Panc1 (cell line): ENCODE measurements at regions not wholly inside any gene's neighbourhood (a gene's known extent, or its start where the extent isn't known, plus 50 kb on each side); places are given as distances from the start of the nearest gene placed in this dataset.

Experiments used
- ATAC-seq: fragments of 200-7000 bp; cut with Tn5 transposase; 2 replicates; pipeline ENCODE4 v1.9.1; 2020; ENCODE audit warnings: mild to moderate bottlenecking, moderate library complexity
- BruUV-seq: library from RNA; stranded (reverse); fragments of 400-500 nt; replicated peaks from 2 replicates; lab custom pipeline; 2021; lab: Mats Ljungman, UMichigan
- CTCF ChIA-PET: fragments of 300-600 bp; sonication (Branson Sonifier 250); formaldehyde crosslinking; loops from one replicate; lab custom pipeline; 2022; ENCODE audit warnings: antibody characterized with exemption; lab: Charles Lee
- POLR2A ChIA-PET: fragments of 300-600 bp; sonication (Branson Sonifier 250); formaldehyde crosslinking; loops from one replicate; lab custom pipeline; 2022; ENCODE audit warnings: antibody characterized with exemption; lab: Charles Lee
- DNase-seq: peaks from one replicate; pipeline ENCODE4 v3.0.0-alpha.2; 2010; ENCODE audit warnings: low read depth, low spot score
- H3K27ac ChIP-seq: 2 replicates; pipeline ENCODE4 v1.5.1; 2011; ENCODE audit warnings: mild to moderate bottlenecking, low read length, inconsistent platforms
- H3K27me3 ChIP-seq: fragments of 200-500 bp; sonication (Bioruptor generic); 2 replicates; pipeline ENCODE4 v1.6.0; 2014; ENCODE audit warnings: low read length, inconsistent platforms; ENCODE audit not compliant: control insufficient read depth, insufficient read depth
- H3K36me3 ChIP-seq: fragments of 200-500 bp; sonication (Bioruptor generic); 2 replicates; pipeline ENCODE4 v1.5.1; 2014; ENCODE audit warnings: inconsistent platforms, mild to moderate bottlenecking, low read length, moderate library complexity; ENCODE audit not compliant: control insufficient read depth, insufficient read depth
- H3K4me1 ChIP-seq: 2 replicates; pipeline ENCODE4 v1.5.1; 2011; ENCODE audit warnings: inconsistent platforms, mild to moderate bottlenecking, low read length, moderate library complexity; ENCODE audit not compliant: control insufficient read depth, insufficient read depth
- H3K4me3 ChIP-seq, 2 experiments: 2 replicates each; pipeline ENCODE4 v1.5.1; 2011 to 2012; ENCODE audit warnings: low read depth in 2 of 2, low read length in 2 of 2, mild to moderate bottlenecking in 2 of 2, inconsistent platforms in 1 of 2, moderate library complexity in 1 of 2
- H3K9me3 ChIP-seq: fragments of 200-500 bp; sonication (Bioruptor generic); 2 replicates; pipeline ENCODE4 v1.5.1; 2014; ENCODE audit warnings: low read depth, mild to moderate bottlenecking, inconsistent platforms, low read length, moderate library complexity; ENCODE audit not compliant: control insufficient read depth, insufficient read depth
- CTCF ChIP-seq: fragments of 450-650 bp; IDR thresholded peaks from 2 replicates; pipeline ENCODE4 v1.5.1; 2017; ENCODE audit warnings: mild to moderate bottlenecking
- POLR2AphosphoS5 ChIP-seq: IDR thresholded peaks from 2 replicates; pipeline ENCODE4 v1.6.1; 2012; ENCODE audit warnings: mild to moderate bottlenecking, low read depth, low read length, moderate library complexity
- SIN3A ChIP-seq: IDR thresholded peaks from 2 replicates; pipeline ENCODE4 v1.6.1; 2012; ENCODE audit warnings: low read depth, mild to moderate bottlenecking, low read length, moderate library complexity, borderline replicate concordance; ENCODE audit not compliant: insufficient read depth
- TCF7L2 ChIP-seq: IDR thresholded peaks from 2 replicates; pipeline ENCODE4 v1.6.1; 2011; ENCODE audit warnings: mild to moderate bottlenecking, low read depth, low read length, inconsistent platforms
- in situ Hi-C: cut with HindIII; loops from 2 replicates; pipeline ENCODE4 v1.10.0; 2016; ENCODE audit warnings: low sequenced_read_pairs, low pct_unique_long_range_greater_than_20kb
- intact Hi-C: fragments of 100-400 bp; cut with micrococcal nuclease; formaldehyde crosslinking; loops from one replicate; pipeline ENCODE4 v1.10.0; 2022; ENCODE audit not compliant: unreplicated experiment
- TF ChIP-seq, protein P1 (sequence below), 2 experiments: IDR thresholded peaks; 2 replicates each; pipeline ENCODE4 v1.6.1; 2011 to 2012; ENCODE audit warnings: low read depth in 2 of 2, control low read depth in 1 of 2, low read length in 1 of 2, mild to moderate bottlenecking in 1 of 2, moderate library complexity in 1 of 2; ENCODE audit not compliant: insufficient read depth in 1 of 2

DNA sequence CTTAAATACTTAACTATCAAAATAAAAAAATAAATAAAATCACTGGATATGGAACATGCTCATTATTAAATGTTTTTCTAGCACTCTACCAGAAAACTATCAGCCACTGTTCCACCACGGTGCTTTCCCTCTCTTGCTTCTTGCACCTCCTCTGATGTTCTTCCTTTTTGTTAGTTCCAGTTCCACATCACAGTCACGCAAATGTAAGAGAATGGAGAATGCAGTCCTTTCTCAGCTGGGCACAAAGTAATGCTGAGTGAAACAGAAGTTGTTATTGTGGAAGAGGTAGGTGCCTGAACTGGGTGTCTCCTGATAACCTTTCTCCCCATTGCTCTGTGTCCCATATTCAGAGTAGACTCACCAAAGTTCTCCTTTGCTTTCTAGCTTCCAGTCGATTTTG is 1116.9 kb upstream of the TMEM132C start:
- in situ Hi-C loops (no loop called here), intact Hi-C loops (no loop called here)
- DNase-seq (no peak), ATAC-seq (no peak)
- POLR2A ChIA-PET: no interaction called here
- Histone ChIP-seq H3K4me3 (no peak overlapping the region), H3K4me1 (no peaks in the 10 kb centered on the region), H3K27ac (no peak overlapping the region), H3K27me3 (no peaks in the 10 kb centered on the region), H3K36me3 (no peaks in the 10 kb centered on the region), H3K9me3 (no peaks in the 10 kb centered on the region)
- TF ChIP-seq CTCF (no peak), TCF7L2 (no peak), SIN3A (no peak), POLR2AphosphoS5 (no peak)
- TF ChIP-seq, protein P1, sequence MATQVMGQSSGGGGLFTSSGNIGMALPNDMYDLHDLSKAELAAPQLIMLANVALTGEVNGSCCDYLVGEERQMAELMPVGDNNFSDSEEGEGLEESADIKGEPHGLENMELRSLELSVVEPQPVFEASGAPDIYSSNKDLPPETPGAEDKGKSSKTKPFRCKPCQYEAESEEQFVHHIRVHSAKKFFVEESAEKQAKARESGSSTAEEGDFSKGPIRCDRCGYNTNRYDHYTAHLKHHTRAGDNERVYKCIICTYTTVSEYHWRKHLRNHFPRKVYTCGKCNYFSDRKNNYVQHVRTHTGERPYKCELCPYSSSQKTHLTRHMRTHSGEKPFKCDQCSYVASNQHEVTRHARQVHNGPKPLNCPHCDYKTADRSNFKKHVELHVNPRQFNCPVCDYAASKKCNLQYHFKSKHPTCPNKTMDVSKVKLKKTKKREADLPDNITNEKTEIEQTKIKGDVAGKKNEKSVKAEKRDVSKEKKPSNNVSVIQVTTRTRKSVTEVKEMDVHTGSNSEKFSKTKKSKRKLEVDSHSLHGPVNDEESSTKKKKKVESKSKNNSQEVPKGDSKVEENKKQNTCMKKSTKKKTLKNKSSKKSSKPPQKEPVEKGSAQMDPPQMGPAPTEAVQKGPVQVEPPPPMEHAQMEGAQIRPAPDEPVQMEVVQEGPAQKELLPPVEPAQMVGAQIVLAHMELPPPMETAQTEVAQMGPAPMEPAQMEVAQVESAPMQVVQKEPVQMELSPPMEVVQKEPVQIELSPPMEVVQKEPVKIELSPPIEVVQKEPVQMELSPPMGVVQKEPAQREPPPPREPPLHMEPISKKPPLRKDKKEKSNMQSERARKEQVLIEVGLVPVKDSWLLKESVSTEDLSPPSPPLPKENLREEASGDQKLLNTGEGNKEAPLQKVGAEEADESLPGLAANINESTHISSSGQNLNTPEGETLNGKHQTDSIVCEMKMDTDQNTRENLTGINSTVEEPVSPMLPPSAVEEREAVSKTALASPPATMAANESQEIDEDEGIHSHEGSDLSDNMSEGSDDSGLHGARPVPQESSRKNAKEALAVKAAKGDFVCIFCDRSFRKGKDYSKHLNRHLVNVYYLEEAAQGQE (IDR thresholded peaks at IDR 0.05; ENCODE audit: insufficient read depth in 1 of 2, low read depth in 2 of 2, low read length in 1 of 2): no peak
- CTCF ChIA-PET: no interaction called here
- BruUV-seq: no TSS peak

DNA sequence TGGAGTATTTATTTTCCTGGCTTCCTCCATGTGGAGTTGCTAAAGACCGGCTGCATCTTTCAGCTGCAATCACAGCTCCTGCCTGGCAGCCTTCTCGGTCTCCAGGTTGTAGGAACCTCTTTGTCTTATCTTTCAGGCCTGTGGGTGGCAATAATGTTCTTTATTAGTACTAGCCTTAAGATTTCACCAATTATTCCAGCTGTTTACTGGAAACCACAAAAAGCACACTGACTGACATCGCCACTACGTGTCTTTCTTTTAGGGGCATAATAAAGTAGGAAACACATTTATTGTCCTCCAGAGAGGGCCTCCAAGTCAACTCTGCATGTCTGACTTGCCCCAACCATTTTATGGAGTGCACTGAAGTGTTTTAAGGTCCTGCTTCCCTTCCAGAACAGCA is 1116.5 kb upstream of the TMEM132C start:
- intact Hi-C loops: no loop called here
- DNase-seq (no peak), ATAC-seq (no peak)
- Histone ChIP-seq H3K4me1 (no peaks in the 10 kb centered on the region), H3K27me3 (no peaks in the 10 kb centered on the region), H3K36me3 (no peaks in the 10 kb centered on the region), H3K9me3 (no peaks in the 10 kb centered on the region), H3K27ac (no peak overlapping the region), H3K4me3 (no peak overlapping the region)
- in situ Hi-C loops: no loop called here
- ChIA-PET POLR2A (no interaction called here), CTCF (no interaction called here)
- BruUV-seq: no TSS peak
- TF ChIP-seq TCF7L2 (no peak), CTCF (no peak), SIN3A (no peak), POLR2AphosphoS5 (no peak)
- TF ChIP-seq, protein P1 (IDR thresholded peaks at IDR 0.05; ENCODE audit: insufficient read depth in 1 of 2, low read depth in 2 of 2, low read length in 1 of 2): no peak
